ENCODE measurements at regions not wholly inside any gene's neighbourhood (a gene's known extent, or its start where the extent isn't known, plus 50 kb on each side); places are given as distances from the start of the nearest gene placed in this dataset.

- DNase-seq, result no peak
Measured at GRCh38 chrX:6904156-6904555, 243.4 kb upstream of the STS start.

GRCh38 chrX:6898371-6898770 is 249.1 kb upstream of the STS start:
- no peak for DNase-seq

- DNase-seq, result no peak
Measured at GRCh38 chrX:6891404-6891803, 256.1 kb upstream of the STS start.

- DNase-seq, result no peak
Measured at GRCh38 chrX:6890544-6891261, 256.8 kb upstream of the STS start.

- DNase-seq, result no peak
Measured at GRCh38 chrX:6885909-6886308, 261.6 kb upstream of the STS start.

GRCh38 chrX:6885396-6885795 is 262.1 kb upstream of the STS start:
- DNase-seq, result no peak

GRCh38 chrX:6861456-6861855 is 286.1 kb upstream of the STS start:
- DNase-seq, result no peak

- DNase-seq, result no peak
Measured at GRCh38 chrX:6857749-6858148, 289.8 kb upstream of the STS start.

GRCh38 chrX:6856471-6856870 is 291.0 kb upstream of the STS start:
- DNase-seq, result no peak

GRCh38 chrX:6852869-6853268 is 294.6 kb upstream of the STS start:
- DNase-seq, result no peak

GRCh38 chrX:6852121-6852520 is 295.4 kb upstream of the STS start:
- DNase-seq, result no peak

GRCh38 chrX:6851140-6851539 is 296.4 kb upstream of the STS start:
- no peak for DNase-seq

GRCh38 chrX:6849716-6850414 is 297.6 kb upstream of the STS start:
- no peak for DNase-seq

- no peak for DNase-seq
Measured at GRCh38 chrX:6832619-6833018, 297.7 kb upstream of the VCX3A start.

- no peak for DNase-seq
Measured at GRCh38 chrX:6826856-6827255, 291.9 kb upstream of the VCX3A start.

GRCh38 chrX:6821730-6822129 is 286.8 kb upstream of the VCX3A start:
- DNase-seq, result no peak

- no peak for DNase-seq
Measured at GRCh38 chrX:6813836-6814370, 279.0 kb upstream of the VCX3A start.

GRCh38 chrX:6812087-6812486 is 277.2 kb upstream of the VCX3A start:
- DNase-seq, result no peak

- DNase-seq, result no peak
Measured at GRCh38 chrX:6810776-6811175, 275.9 kb upstream of the VCX3A start.

- no peak for DNase-seq
Measured at GRCh38 chrX:6803607-6804006, 268.7 kb upstream of the VCX3A start.

- no peak for DNase-seq
Measured at GRCh38 chrX:6793000-6793399, 258.1 kb upstream of the VCX3A start.

- DNase-seq, result no peak
Measured at GRCh38 chrX:6783912-6784311, 249.0 kb upstream of the VCX3A start.

- DNase-seq, result no peak
Measured at GRCh38 chrX:6782831-6783230, 247.9 kb upstream of the VCX3A start.
